ENCODE measurements at regions not wholly inside any gene's neighbourhood (a gene's known extent, or its start where the extent isn't known, plus 50 kb on each side); places are given as distances from the start of the nearest gene placed in this dataset.

- DNase-seq, result no peak
- Histone ChIP-seq H3K79me2 (ENCODE audit: control insufficient read depth, insufficient read depth, low read length) (no peaks in the 10 kb centered on the region), H2BK120ac (ENCODE audit: low read depth, low read length) (no peak overlapping the region), H2AK5ac (ENCODE audit: low read length) (no peak overlapping the region), H3K4me2 (ENCODE audit: low read length) (no peak overlapping the region), H3K27ac (ENCODE audit: low read depth, low read length) (no peak overlapping the region), H3K79me1 (ENCODE audit: low read length) (no peaks in the 10 kb centered on the region), H3K4me1 (ENCODE audit: control insufficient read depth, low read depth, low read length) (no peaks in the 10 kb centered on the region), H2BK5ac (ENCODE audit: low read length) (no peak overlapping the region), H3K56ac (ENCODE audit: low read length) (no peak overlapping the region), H3K9ac (ENCODE audit: low read length) (no peak overlapping the region), H3K27me3 (ENCODE audit: insufficient read depth, low read length, poor library complexity) (no peaks in the 10 kb centered on the region), H3K23ac (ENCODE audit: low read length) (no peak overlapping the region), H3K4me3 (ENCODE audit: low read length) (no peak overlapping the region), H3K4ac (ENCODE audit: low read depth, low read length) (no peak overlapping the region), H4K5ac (ENCODE audit: low read length) (no peak overlapping the region), H4K8ac (ENCODE audit: low read depth, low read length) (no peak overlapping the region), H3K18ac (ENCODE audit: low read length) (no peak overlapping the region), H3K36me3 (ENCODE audit: control insufficient read depth, insufficient read depth, low read length) (no peaks in the 10 kb centered on the region), H2BK15ac (replicated peaks; ENCODE audit: low read depth) (no peak overlapping the region)
- no CpG with 5 or more reads among the region's 2 CpGs for whole genome bisulfite sequencing (ENCODE audit: extremely low coverage, insufficient coverage, low lambda C conversion rate)
These were observed 262.8 kb downstream of the OTOL1 start for GRCh38 chr3:161759444-161759843.

GRCh38 chr3:161766331-161766730 lies 269.7 kb downstream of the OTOL1 start:
- no peaks in the 10 kb centered on the region for H3K36me3 ChIP-seq (ENCODE audit: control insufficient read depth, insufficient read depth, low read length)
- no CpG with 5 or more reads among the region's 3 CpGs for WGBS (ENCODE audit: extremely low coverage, insufficient coverage, low lambda C conversion rate)

DNA sequence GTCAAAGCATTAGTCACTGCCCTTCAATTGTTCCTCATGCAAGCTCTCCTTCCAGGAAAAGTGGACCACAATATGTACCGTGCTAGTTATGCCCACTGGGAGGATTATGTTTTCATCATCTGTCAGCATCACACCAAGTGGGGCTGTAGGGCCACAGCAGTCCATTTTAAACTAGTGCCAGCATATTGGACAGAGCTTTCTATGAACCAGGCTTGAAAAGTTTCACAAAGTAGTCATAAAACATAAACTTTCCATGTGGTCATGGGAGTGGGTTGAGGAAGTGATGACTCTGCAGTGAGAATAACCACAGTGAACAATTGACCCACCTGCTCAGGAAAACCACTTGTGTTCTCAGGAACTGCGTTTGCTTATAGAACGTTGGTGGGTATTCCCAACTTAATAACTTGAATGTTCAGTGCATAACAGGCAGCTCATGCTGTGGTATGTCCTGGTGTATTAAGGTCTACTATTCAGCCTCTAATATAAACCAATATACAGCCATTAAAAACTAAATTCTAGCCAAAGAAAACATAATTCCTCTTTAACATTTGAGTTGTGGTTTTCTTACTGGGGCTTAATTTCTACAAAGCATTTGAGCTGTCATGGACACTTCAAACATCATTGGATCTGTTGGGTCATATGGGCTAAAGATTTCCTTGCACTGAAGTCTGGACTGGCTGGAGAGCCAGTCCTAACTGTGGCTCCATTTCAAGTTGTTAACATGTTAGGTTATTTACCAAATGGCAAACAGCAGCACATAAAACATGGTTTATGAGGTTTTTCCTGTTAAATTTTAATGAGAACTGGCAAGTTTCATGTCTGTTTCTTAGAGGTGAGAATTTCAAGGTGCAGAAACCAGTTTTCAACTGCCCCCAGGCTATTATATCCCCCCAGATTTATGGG lies 274.1 kb downstream of the OTOL1 start:
- no peak overlapping the region for H3K4me2 ChIP-seq (ENCODE audit: low read length)
- H3K56ac ChIP-seq (ENCODE audit: low read length), result no peak overlapping the region
- WGBS (ENCODE audit: extremely low coverage, insufficient coverage, low lambda C conversion rate), result no CpG with 5 or more reads among the region's 3 CpGs
- H2BK5ac ChIP-seq (ENCODE audit: low read length), result no peak overlapping the region
- no peaks in the 10 kb centered on the region for H3K79me2 ChIP-seq (ENCODE audit: control insufficient read depth, insufficient read depth, low read length)
- H3K79me1 ChIP-seq (ENCODE audit: low read length), result no peaks in the 10 kb centered on the region
- H3K4ac ChIP-seq (ENCODE audit: low read depth, low read length), result no peak overlapping the region
- H3K4me3 ChIP-seq (ENCODE audit: low read length), result no peak overlapping the region
- H3K27ac ChIP-seq (ENCODE audit: low read depth, low read length), result no peak overlapping the region
- no peak overlapping the region for H4K8ac ChIP-seq (ENCODE audit: low read depth, low read length)
- H3K27me3 ChIP-seq (ENCODE audit: insufficient read depth, low read length, poor library complexity), result no peaks in the 10 kb centered on the region
- no peaks in the 10 kb centered on the region for H3K36me3 ChIP-seq (ENCODE audit: control insufficient read depth, insufficient read depth, low read length)
- DNase-seq, result no peak
- no peak overlapping the region for H2AK5ac ChIP-seq (ENCODE audit: low read length)
- no peaks in the 10 kb centered on the region for H3K4me1 ChIP-seq (ENCODE audit: control insufficient read depth, low read depth, low read length)
- no peak overlapping the region for H3K9ac ChIP-seq (ENCODE audit: low read length)
- no peak overlapping the region for H4K5ac ChIP-seq (ENCODE audit: low read length)
- no peak overlapping the region for H3K18ac ChIP-seq (ENCODE audit: low read length)
- no peak overlapping the region for H2BK120ac ChIP-seq (ENCODE audit: low read depth, low read length)
- no peak overlapping the region for H2BK15ac ChIP-seq (replicated peaks; ENCODE audit: low read depth)
- H3K23ac ChIP-seq (ENCODE audit: low read length), result no peak overlapping the region

More at GRCh38 chr3:161766331-161766730, 269.7 kb downstream of the OTOL1 start:
- H3K4me1 ChIP-seq (ENCODE audit: control insufficient read depth, low read depth, low read length), result no peaks in the 10 kb centered on the region
- H3K23ac ChIP-seq (ENCODE audit: low read length), result no peak overlapping the region
- no peak overlapping the region for H3K4me2 ChIP-seq (ENCODE audit: low read length)
- no peak overlapping the region for H3K27ac ChIP-seq (ENCODE audit: low read depth, low read length)
- H3K9ac ChIP-seq (ENCODE audit: low read length), result no peak overlapping the region
- H3K4me3 ChIP-seq (ENCODE audit: low read length), result no peak overlapping the region
- H2BK5ac ChIP-seq (ENCODE audit: low read length), result no peak overlapping the region
- no peak overlapping the region for H2AK5ac ChIP-seq (ENCODE audit: low read length)
- H4K8ac ChIP-seq (ENCODE audit: low read depth, low read length), result no peak overlapping the region
- DNase-seq, result no peak
- H3K56ac ChIP-seq (ENCODE audit: low read length), result no peak overlapping the region
- H2BK15ac ChIP-seq (replicated peaks; ENCODE audit: low read depth), result no peak overlapping the region
- no peaks in the 10 kb centered on the region for H3K79me2 ChIP-seq (ENCODE audit: control insufficient read depth, insufficient read depth, low read length)
- no peak overlapping the region for H4K5ac ChIP-seq (ENCODE audit: low read length)
- H3K27me3 ChIP-seq (ENCODE audit: insufficient read depth, low read length, poor library complexity), result no peaks in the 10 kb centered on the region
- no peaks in the 10 kb centered on the region for H3K79me1 ChIP-seq (ENCODE audit: low read length)
- no peak overlapping the region for H3K4ac ChIP-seq (ENCODE audit: low read depth, low read length)
- H3K18ac ChIP-seq (ENCODE audit: low read length), result no peak overlapping the region
- no peak overlapping the region for H2BK120ac ChIP-seq (ENCODE audit: low read depth, low read length)

DNA sequence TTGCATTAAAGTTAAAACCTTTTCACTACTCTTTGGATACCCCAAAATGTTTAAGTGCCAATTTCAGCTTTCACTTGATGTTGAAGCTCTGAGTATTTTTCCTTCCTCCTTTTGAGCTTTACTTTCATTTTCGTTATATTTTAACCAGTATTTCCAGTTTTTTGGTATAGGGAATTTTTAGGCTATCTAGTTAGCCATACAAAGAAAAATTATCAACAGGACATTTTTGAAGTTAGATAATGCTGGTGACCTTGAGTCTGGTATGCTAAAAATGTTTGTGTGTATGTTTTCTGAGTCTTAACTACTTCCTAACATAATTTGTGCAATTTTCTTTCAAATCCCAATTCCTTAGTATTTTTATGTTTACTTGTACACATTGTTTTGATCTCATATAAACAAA lies 284.8 kb downstream of the OTOL1 start:
- Histone ChIP-seq H3K4ac (ENCODE audit: low read depth, low read length) (no peak overlapping the region), H3K9ac (ENCODE audit: low read length) (no peak overlapping the region), H2BK5ac (ENCODE audit: low read length) (no peak overlapping the region), H4K8ac (ENCODE audit: low read depth, low read length) (no peak overlapping the region), H3K27ac (ENCODE audit: low read depth, low read length) (no peak overlapping the region), H3K23ac (ENCODE audit: low read length) (no peak overlapping the region), H3K27me3 (ENCODE audit: insufficient read depth, low read length, poor library complexity) (no peaks in the 10 kb centered on the region), H3K4me3 (ENCODE audit: low read length) (no peak overlapping the region), H3K79me1 (ENCODE audit: low read length) (no peaks in the 10 kb centered on the region), H3K4me2 (ENCODE audit: low read length) (no peak overlapping the region), H4K5ac (ENCODE audit: low read length) (no peak overlapping the region), H3K56ac (ENCODE audit: low read length) (no peak overlapping the region), H3K79me2 (ENCODE audit: control insufficient read depth, insufficient read depth, low read length) (no peaks in the 10 kb centered on the region), H3K18ac (ENCODE audit: low read length) (no peak overlapping the region), H3K36me3 (ENCODE audit: control insufficient read depth, insufficient read depth, low read length) (no peaks in the 10 kb centered on the region), H2BK15ac (replicated peaks; ENCODE audit: low read depth) (no peak overlapping the region), H2AK5ac (ENCODE audit: low read length) (no peak overlapping the region), H2BK120ac (ENCODE audit: low read depth, low read length) (no peak overlapping the region), H3K4me1 (ENCODE audit: control insufficient read depth, low read depth, low read length) (no peaks in the 10 kb centered on the region)
- no CpG with 5 or more reads among the region's 1 CpG for WGBS (ENCODE audit: extremely low coverage, insufficient coverage, low lambda C conversion rate)
- DNase-seq, result no peak

GRCh38 chr3:161793194-161793930 lies 296.8 kb downstream of the OTOL1 start:
- no peak for DNase-seq
- no peaks in the 10 kb centered on the region for H3K27me3 ChIP-seq (ENCODE audit: insufficient read depth, low read length, poor library complexity)
- no peak overlapping the region for H3K4me3 ChIP-seq (ENCODE audit: low read length)
- H3K4ac ChIP-seq (ENCODE audit: low read depth, low read length), result no peak overlapping the region
- H3K4me1 ChIP-seq (ENCODE audit: control insufficient read depth, low read depth, low read length), result no peaks in the 10 kb centered on the region
- no peak overlapping the region for H4K8ac ChIP-seq (ENCODE audit: low read depth, low read length)
- H2AK5ac ChIP-seq (ENCODE audit: low read length), result no peak overlapping the region
- H3K18ac ChIP-seq (ENCODE audit: low read length), result no peak overlapping the region
- no peak overlapping the region for H2BK5ac ChIP-seq (ENCODE audit: low read length)
- no peaks in the 10 kb centered on the region for H3K79me1 ChIP-seq (ENCODE audit: low read length)
- no peak overlapping the region for H2BK15ac ChIP-seq (replicated peaks; ENCODE audit: low read depth)
- H3K79me2 ChIP-seq (ENCODE audit: control insufficient read depth, insufficient read depth, low read length), result no peaks in the 10 kb centered on the region
- no peak overlapping the region for H3K4me2 ChIP-seq (ENCODE audit: low read length)
- H2BK120ac ChIP-seq (ENCODE audit: low read depth, low read length), result no peak overlapping the region
- no CpG with 5 or more reads among the region's 3 CpGs for WGBS (ENCODE audit: extremely low coverage, insufficient coverage, low lambda C conversion rate)
- no peak overlapping the region for H3K23ac ChIP-seq (ENCODE audit: low read length)
- H3K56ac ChIP-seq (ENCODE audit: low read length), result no peak overlapping the region
- no peak overlapping the region for H4K5ac ChIP-seq (ENCODE audit: low read length)
- H3K9ac ChIP-seq (ENCODE audit: low read length), result no peak overlapping the region
- no peak overlapping the region for H3K27ac ChIP-seq (ENCODE audit: low read depth, low read length)
- no peaks in the 10 kb centered on the region for H3K36me3 ChIP-seq (ENCODE audit: control insufficient read depth, insufficient read depth, low read length)
